NCI-H1048 (cell line): ENCODE measurements at regions not wholly inside any gene's neighbourhood (a gene's known extent, or its start where the extent isn't known, plus 50 kb on each side); places are given as distances from the start of the nearest gene placed in this dataset.

Experiments
- DNase-seq: peaks from one replicate; lab custom pipeline; 2025; lab: John Stamatoyannopoulos, UW

GRCh38 chr6:44636561-44637248, 249.2 kb downstream of the CDC5L start:
- DNase-seq, result no peak

GRCh38 chr6:44641344-44642031, 254.0 kb downstream of the CDC5L start:
- no peak for DNase-seq

GRCh38 chr6:44642349-44642748, 254.8 kb downstream of the CDC5L start:
- DNase-seq, result no peak

GRCh38 chr6:44642870-44643522, 255.5 kb downstream of the CDC5L start:
- no peak for DNase-seq

GRCh38 chr6:44645276-44645675, 257.8 kb downstream of the CDC5L start:
- DNase-seq, result no peak

- DNase-seq, result no peak
These were observed 258.8 kb downstream of the CDC5L start for GRCh38 chr6:44646355-44646754.

- no peak for DNase-seq
These were observed 262.0 kb downstream of the CDC5L start for GRCh38 chr6:44649365-44650025.

GRCh38 chr6:44650495-44650894, 263.0 kb downstream of the CDC5L start:
- no peak for DNase-seq

GRCh38 chr6:44650947-44651346, 263.4 kb downstream of the CDC5L start:
- DNase-seq, result no peak

GRCh38 chr6:44651604-44652003, 264.1 kb downstream of the CDC5L start:
- DNase-seq, result no peak

- DNase-seq, result no peak
These were observed 265.0 kb downstream of the CDC5L start for GRCh38 chr6:44652547-44652946.

GRCh38 chr6:44653091-44653490, 265.6 kb downstream of the CDC5L start:
- no peak for DNase-seq

GRCh38 chr6:44653761-44654218, 266.3 kb downstream of the CDC5L start:
- no peak for DNase-seq

GRCh38 chr6:44655412-44656342, 268.2 kb downstream of the CDC5L start:
- DNase-seq, result peak; percentile 45

- no peak for DNase-seq
These were observed 269.2 kb downstream of the CDC5L start for GRCh38 chr6:44656691-44657090.

- no peak for DNase-seq
These were observed 269.8 kb downstream of the CDC5L start for GRCh38 chr6:44657206-44657819.

- DNase-seq, result no peak
These were observed 271.1 kb downstream of the CDC5L start for GRCh38 chr6:44658571-44658970.

GRCh38 chr6:44659726-44660125, 272.2 kb downstream of the CDC5L start:
- DNase-seq, result no peak

- no peak for DNase-seq
These were observed 273.2 kb downstream of the CDC5L start for GRCh38 chr6:44660561-44661220.

- DNase-seq, result no peak
These were observed 273.9 kb downstream of the CDC5L start for GRCh38 chr6:44661221-44662008.
